Uterus (tissue), 3 donors: ENCODE measurements at regions not wholly inside any gene's neighbourhood (a gene's known extent, or its start where the extent isn't known, plus 50 kb on each side); places are given as distances from the start of the nearest gene placed in this dataset.

Source experiments
- DNase-seq, 2 donors: peaks; one replicate each; pipeline ENCODE4 v3.0.0-alpha.2; 2019 to 2020
- H3K27ac ChIP-seq, 2 donors: fragments of 200-600 bp; sonication (generic); 1 replicate in 1 of 2; 2 replicates in 1 of 2; pipeline ENCODE4 v1.5.1; 2016 to 2018
- H3K27me3 ChIP-seq, 2 donors: fragments of 200-600 bp; sonication (generic); one replicate each; pipeline ENCODE4 v1.5.1; 2018 to 2019; ENCODE audit warnings: control low read depth in 1 of 2
- H3K36me3 ChIP-seq, 2 donors: fragments of 200-600 bp; sonication (generic); one replicate each; pipeline ENCODE4 v1.5.1; 2019; ENCODE audit warnings: control low read depth in 1 of 2
- H3K4me1 ChIP-seq, 2 donors: fragments of 200-600 bp; sonication (generic); one replicate each; pipeline ENCODE4 v1.5.1; 2018 to 2019; ENCODE audit warnings: control low read depth in 1 of 2
- H3K4me3 ChIP-seq, 2 donors: fragments of 200-600 bp; sonication (generic); 1 replicate in 1 of 2; 2 replicates in 1 of 2; pipeline ENCODE4 v1.5.1; 2018 to 2019; ENCODE audit warnings: mild to moderate bottlenecking in 1 of 2
- H3K9me3 ChIP-seq, 2 donors: fragments of 200-600 bp; sonication (generic); one replicate each; pipeline ENCODE4 v1.5.1; 2019; ENCODE audit warnings: control low read depth in 1 of 2
- CTCF ChIP-seq, 4 experiments: fragments of 200-600 bp in 2 of 4; fragments of 450-650 bp in 2 of 4; sonication (generic) in 2 of 4; IDR thresholded peaks; one replicate each; pipeline ENCODE4 v1.5.1; 2016 to 2019; ENCODE audit warnings: antibody characterized with exemption in 4 of 4, mild to moderate bottlenecking in 2 of 4, moderate library complexity in 1 of 4
- POLR2A ChIP-seq, 2 donors: fragments of 450-650 bp; IDR thresholded peaks; one replicate each; pipeline ENCODE4 v1.6.1; 2016; ENCODE audit warnings: antibody characterized with exemption in 2 of 2, mild to moderate bottlenecking in 1 of 2, moderate library complexity in 1 of 2
- intact Hi-C: fragments of 100-400 bp; cut with DNase I; formaldehyde crosslinking; loops from one replicate; pipeline ENCODE4 v1.15.1; 2023; ENCODE audit warnings: low total_unique reads
- donor health status: DM: yes; HTN: yes; CAD: no.

- no peaks in the 10 kb centered on the region for H3K36me3 ChIP-seq
- no peak for TF ChIP-seq POLR2A (IDR thresholded peaks at IDR 0.05)
- TF ChIP-seq CTCF (IDR thresholded peaks at IDR 0.05): no peak
- no peak overlapping the region for H3K4me3 ChIP-seq
- H3K27ac ChIP-seq: no peak overlapping the region
- H3K4me1 ChIP-seq: peaks cover 0 to 7% of the 10 kb centered on the region in 2 donors
- H3K27me3 ChIP-seq: no peaks in the 10 kb centered on the region
- intact Hi-C loops: no loop called here
- H3K9me3 ChIP-seq: no peaks in the 10 kb centered on the region
- DNase-seq: no peak
Observed at GRCh38 chr7:25792586-25792985, 359.4 kb upstream of the NFE2L3 start.

- Histone ChIP-seq H3K4me3 (no peak overlapping the region), H3K27me3 (no peaks in the 10 kb centered on the region), H3K9me3 (no peaks in the 10 kb centered on the region), H3K36me3 (no peaks in the 10 kb centered on the region), H3K4me1 (no peaks in the 10 kb centered on the region), H3K27ac (no peak overlapping the region)
- TF ChIP-seq POLR2A (IDR thresholded peaks at IDR 0.05): no peak
- TF ChIP-seq CTCF (IDR thresholded peaks at IDR 0.05): no peak
- DNase-seq: no peak
- intact Hi-C loops: no loop called here
Observed at GRCh38 chr7:25795824-25796235, 356.2 kb upstream of the NFE2L3 start.

- Histone ChIP-seq H3K4me3 (no peak overlapping the region), H3K27me3 (no peaks in the 10 kb centered on the region), H3K4me1 (peaks cover 0 to 7% of the 10 kb centered on the region in 2 donors), H3K27ac (no peak overlapping the region), H3K36me3 (no peaks in the 10 kb centered on the region), H3K9me3 (no peaks in the 10 kb centered on the region)
- no peak for DNase-seq
- intact Hi-C loops: no loop called here
- TF ChIP-seq CTCF (IDR thresholded peaks at IDR 0.05): no peak
- TF ChIP-seq POLR2A (IDR thresholded peaks at IDR 0.05): no peak
Observed at GRCh38 chr7:25798344-25798743, 353.7 kb upstream of the NFE2L3 start.

GRCh38 chr7:25801214-25801613, 350.8 kb upstream of the NFE2L3 start:
- no peaks in the 10 kb centered on the region for H3K9me3 ChIP-seq
- H3K27me3 ChIP-seq: no peaks in the 10 kb centered on the region
- no peak for TF ChIP-seq CTCF (IDR thresholded peaks at IDR 0.05)
- no peak for TF ChIP-seq POLR2A (IDR thresholded peaks at IDR 0.05)
- no peaks in the 10 kb centered on the region for H3K36me3 ChIP-seq
- no peak for DNase-seq
- intact Hi-C loops: no loop called here
- peaks cover 5 to 15% of the 10 kb centered on the region in 2 donors for H3K4me1 ChIP-seq
- H3K27ac ChIP-seq: peak overlapping the region; percentile 29 to 75
- H3K4me3 ChIP-seq: no peak overlapping the region

- Histone ChIP-seq H3K36me3 (no peaks in the 10 kb centered on the region), H3K27me3 (no peaks in the 10 kb centered on the region), H3K9me3 (no peaks in the 10 kb centered on the region), H3K4me1 (peaks cover 7 to 24% of the 10 kb centered on the region in 2 donors), H3K27ac (peak overlapping the region; percentile 75 to 87), H3K4me3 (no peak overlapping the region)
- intact Hi-C loops: no loop called here
- no peak for DNase-seq
- TF ChIP-seq POLR2A (IDR thresholded peaks at IDR 0.05) (no peak), CTCF (IDR thresholded peaks at IDR 0.05) (no peak)
Observed at GRCh38 chr7:25802057-25802456, 349.9 kb upstream of the NFE2L3 start.
